Keratinocyte (primary cell): ENCODE measurements at regions not wholly inside any gene's neighbourhood (a gene's known extent, or its start where the extent isn't known, plus 50 kb on each side); places are given as distances from the start of the nearest gene placed in this dataset.

ENCODE experiments used
- DNase-seq: peaks from one replicate; pipeline ENCODE4 v3.0.0-alpha.2; 2011; ENCODE audit warnings: low read depth, missing footprints, low spot score
- FAIRE-seq: peaks from 2 replicates; lab custom pipeline; 2011; peaks lifted over from hg19 to GRCh38; lab: Jason Lieb, UNC
- H2AFZ ChIP-seq: 2 replicates; pipeline ENCODE4 v1.6.0; 2012; ENCODE audit warnings: low read length, control low read depth, inconsistent platforms; ENCODE audit not compliant: control insufficient read depth
- H3K27ac ChIP-seq: 2 replicates; pipeline ENCODE4 v1.5.1; 2011; ENCODE audit warnings: low read length; ENCODE audit not compliant: control insufficient read depth, insufficient read depth
- H3K27me3 ChIP-seq: 3 replicates; pipeline ENCODE4 v1.6.0; 2011; ENCODE audit warnings: low read length; ENCODE audit not compliant: control insufficient read depth, insufficient read depth; ENCODE audit errors: extremely low read depth
- H3K36me3 ChIP-seq, 2 experiments: 2 replicates in 1 of 2; 3 replicates in 1 of 2; pipeline ENCODE4 v1.5.1; 2011; ENCODE audit warnings: low read length in 2 of 2, mild to moderate bottlenecking in 1 of 2; ENCODE audit not compliant: control insufficient read depth in 2 of 2, insufficient read depth in 2 of 2; ENCODE audit errors: extremely low read depth in 1 of 2
- H3K4me1 ChIP-seq: 3 replicates; pipeline ENCODE4 v1.5.1; 2011; ENCODE audit warnings: low read length; ENCODE audit not compliant: control insufficient read depth, insufficient read depth; ENCODE audit errors: extremely low read depth
- H3K4me2 ChIP-seq: 3 replicates; pipeline ENCODE4 v1.6.0; 2011; ENCODE audit warnings: low read depth, low read length; ENCODE audit not compliant: control insufficient read depth, insufficient read depth; ENCODE audit errors: extremely low read depth
- H3K4me3 ChIP-seq, 3 experiments: fragments of 200-600 bp in 1 of 3; sonication (generic) in 1 of 3; 2 replicates in 2 of 3; 3 replicates in 1 of 3; pipeline ENCODE4 v1.5.1; 2011 to 2016; ENCODE audit warnings: low read length in 3 of 3, mild to moderate bottlenecking in 3 of 3, control low read depth in 2 of 3, inconsistent platforms in 1 of 3, low read depth in 1 of 3, mixed read lengths in 1 of 3, mixed run types in 1 of 3, moderate library complexity in 1 of 3; ENCODE audit not compliant: control insufficient read depth in 2 of 3, insufficient read depth in 2 of 3; ENCODE audit errors: extremely low read depth in 1 of 3
- H3K79me2 ChIP-seq: 2 replicates; pipeline ENCODE4 v1.6.0; 2012; ENCODE audit warnings: low read length; ENCODE audit not compliant: control insufficient read depth, insufficient read depth
- H3K9ac ChIP-seq: 3 replicates; pipeline ENCODE4 v1.6.0; 2011; ENCODE audit warnings: low read length; ENCODE audit not compliant: control insufficient read depth, insufficient read depth; ENCODE audit errors: extremely low read depth
- H3K9me1 ChIP-seq: 3 replicates; pipeline ENCODE4 v1.6.0; 2011; ENCODE audit warnings: low read length; ENCODE audit not compliant: control insufficient read depth, insufficient read depth; ENCODE audit errors: extremely low read depth
- H3K9me3 ChIP-seq: 2 replicates; pipeline ENCODE4 v1.5.1; 2012; ENCODE audit warnings: low read depth, low read length; ENCODE audit not compliant: control insufficient read depth
- H4K20me1 ChIP-seq: 3 replicates; pipeline ENCODE4 v1.6.0; 2011; ENCODE audit warnings: low read length; ENCODE audit not compliant: control insufficient read depth, insufficient read depth; ENCODE audit errors: extremely low read depth
- EZH2 ChIP-seq: IDR thresholded peaks from one replicate; pipeline ENCODE4 v1.6.1; 2012; ENCODE audit warnings: inconsistent platforms, mild to moderate bottlenecking, low read length, moderate library complexity
- dilution Hi-C: fragments of 300-500 bp; cut with MboI; formaldehyde crosslinking; loops from one replicate; pipeline ENCODE4 v1.7.0; 2020; ENCODE audit warnings: low sequenced_read_pairs; ENCODE audit not compliant: extremely low pct_ligation_motif_present
- TF ChIP-seq, protein P1 (sequence below), 3 experiments: IDR thresholded peaks in 1 of 3; conservative IDR thresholded peaks in 1 of 3; optimal IDR thresholded peaks in 1 of 3; 2 replicates in 2 of 3; 3 replicates in 1 of 3; pipeline versions ENCODE3 to v1.5.1; 2011; ENCODE audit warnings: low read length in 3 of 3, mild to moderate bottlenecking in 3 of 3, moderate library complexity in 2 of 3, control low read depth in 1 of 3, inconsistent platforms in 1 of 3; ENCODE audit not compliant: insufficient read depth in 2 of 3; ENCODE audit errors: extremely low read depth in 1 of 3

DNA sequence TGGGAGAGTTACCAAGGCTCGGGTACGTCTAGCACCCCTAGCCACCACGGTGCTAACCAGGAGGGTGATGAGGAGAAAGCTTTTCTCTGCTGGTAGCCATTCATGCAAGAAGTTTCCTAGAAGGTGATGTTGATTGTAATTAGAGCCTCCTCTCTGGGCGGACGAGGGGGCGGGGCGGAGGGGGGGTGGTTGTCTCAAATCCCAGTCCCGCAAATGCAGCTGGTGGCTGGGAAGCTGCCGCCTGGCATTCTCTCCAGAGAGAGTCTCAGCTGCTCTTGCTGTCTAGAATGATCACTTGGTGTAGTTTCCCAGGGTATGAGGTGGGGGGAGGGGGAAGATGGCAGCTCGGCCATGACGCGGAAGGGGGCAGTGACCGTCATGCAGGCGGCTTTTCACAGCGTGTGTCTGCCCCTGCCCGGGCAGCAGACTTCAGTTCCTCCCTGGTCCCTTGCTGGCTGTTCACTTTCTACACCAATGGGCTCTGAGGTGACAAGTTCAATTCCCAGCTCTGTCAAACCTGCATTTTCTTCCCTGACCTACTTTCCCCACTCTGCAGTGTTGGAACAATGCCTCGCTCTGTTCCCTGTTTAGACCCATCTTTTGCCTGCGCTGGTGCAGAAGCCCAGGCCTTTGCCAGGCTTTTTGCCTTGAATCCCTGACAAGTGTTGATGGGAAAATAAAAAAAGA is 61.5 kb upstream of the KLF7 start:
- Histone ChIP-seq H3K4me2 (no peak overlapping the region), H3K27ac (peak overlapping the region; percentile 20), H3K9me3 (no peaks in the 10 kb centered on the region), H3K4me3 (no peak overlapping the region), H2AFZ (peak overlapping the region; percentile 70), H4K20me1 (no peaks in the 10 kb centered on the region), H3K79me2 (no peaks in the 10 kb centered on the region), H3K9me1 (no peaks in the 10 kb centered on the region), H3K4me1 (peaks cover 38% of the 10 kb centered on the region), H3K9ac (no peak overlapping the region), H3K36me3 (no peaks in the 10 kb centered on the region), H3K27me3 (no peaks in the 10 kb centered on the region)
- dilution Hi-C loops = no loop called here
- no peak for TF ChIP-seq EZH2
- TF ChIP-seq, protein P1, sequence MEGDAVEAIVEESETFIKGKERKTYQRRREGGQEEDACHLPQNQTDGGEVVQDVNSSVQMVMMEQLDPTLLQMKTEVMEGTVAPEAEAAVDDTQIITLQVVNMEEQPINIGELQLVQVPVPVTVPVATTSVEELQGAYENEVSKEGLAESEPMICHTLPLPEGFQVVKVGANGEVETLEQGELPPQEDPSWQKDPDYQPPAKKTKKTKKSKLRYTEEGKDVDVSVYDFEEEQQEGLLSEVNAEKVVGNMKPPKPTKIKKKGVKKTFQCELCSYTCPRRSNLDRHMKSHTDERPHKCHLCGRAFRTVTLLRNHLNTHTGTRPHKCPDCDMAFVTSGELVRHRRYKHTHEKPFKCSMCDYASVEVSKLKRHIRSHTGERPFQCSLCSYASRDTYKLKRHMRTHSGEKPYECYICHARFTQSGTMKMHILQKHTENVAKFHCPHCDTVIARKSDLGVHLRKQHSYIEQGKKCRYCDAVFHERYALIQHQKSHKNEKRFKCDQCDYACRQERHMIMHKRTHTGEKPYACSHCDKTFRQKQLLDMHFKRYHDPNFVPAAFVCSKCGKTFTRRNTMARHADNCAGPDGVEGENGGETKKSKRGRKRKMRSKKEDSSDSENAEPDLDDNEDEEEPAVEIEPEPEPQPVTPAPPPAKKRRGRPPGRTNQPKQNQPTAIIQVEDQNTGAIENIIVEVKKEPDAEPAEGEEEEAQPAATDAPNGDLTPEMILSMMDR (optimal IDR thresholded peaks at IDR 0.05 in 1 of 3, IDR thresholded peaks at IDR 0.05 in 1 of 3, conservative IDR thresholded peaks at IDR 0.05 in 1 of 3; ENCODE audit: extremely low read depth in 1 of 3, insufficient read depth in 2 of 3, low read length in 3 of 3) = no peak
- no peak for FAIRE-seq
- no peak for DNase-seq

DNA sequence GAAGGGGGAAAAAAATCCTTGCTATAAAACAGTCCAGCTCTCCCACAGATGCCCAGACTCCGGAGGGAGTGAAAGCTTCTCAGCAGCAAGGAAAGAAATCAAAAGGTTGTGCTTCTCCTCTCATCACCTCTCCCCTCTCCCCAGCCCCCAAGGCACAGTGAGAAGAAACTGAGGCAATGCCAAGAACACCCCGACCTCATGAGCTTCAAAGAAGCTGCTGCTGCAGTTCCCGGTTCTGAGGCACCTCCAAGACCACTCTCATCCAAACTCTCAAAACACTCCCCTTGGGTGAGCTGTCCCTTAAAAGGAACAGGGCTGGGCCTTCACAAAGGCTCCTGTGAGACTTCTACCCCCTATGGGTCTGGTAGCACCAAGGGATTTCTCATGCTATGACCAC is 62.0 kb upstream of the KLF7 start:
- DNase-seq (no peak), FAIRE-seq (no peak)
- dilution Hi-C loops = no loop called here
- Histone ChIP-seq H3K79me2 (no peaks in the 10 kb centered on the region), H3K36me3 (no peaks in the 10 kb centered on the region), H3K27ac (no peak overlapping the region), H2AFZ (no peak overlapping the region), H3K4me2 (no peak overlapping the region), H4K20me1 (no peaks in the 10 kb centered on the region), H3K9ac (no peak overlapping the region), H3K4me1 (peaks cover 38% of the 10 kb centered on the region), H3K4me3 (no peak overlapping the region), H3K27me3 (no peaks in the 10 kb centered on the region), H3K9me3 (no peaks in the 10 kb centered on the region), H3K9me1 (no peaks in the 10 kb centered on the region)
- TF ChIP-seq EZH2 = no peak
- TF ChIP-seq, protein P1 (optimal IDR thresholded peaks at IDR 0.05 in 1 of 3, IDR thresholded peaks at IDR 0.05 in 1 of 3, conservative IDR thresholded peaks at IDR 0.05 in 1 of 3; ENCODE audit: extremely low read depth in 1 of 3, insufficient read depth in 2 of 3, low read length in 3 of 3) = no peak
